ENCODE measurements at regions not wholly inside any gene's neighbourhood (a gene's known extent, or its start where the extent isn't known, plus 50 kb on each side); places are given as distances from the start of the nearest gene placed in this dataset.

DNA sequence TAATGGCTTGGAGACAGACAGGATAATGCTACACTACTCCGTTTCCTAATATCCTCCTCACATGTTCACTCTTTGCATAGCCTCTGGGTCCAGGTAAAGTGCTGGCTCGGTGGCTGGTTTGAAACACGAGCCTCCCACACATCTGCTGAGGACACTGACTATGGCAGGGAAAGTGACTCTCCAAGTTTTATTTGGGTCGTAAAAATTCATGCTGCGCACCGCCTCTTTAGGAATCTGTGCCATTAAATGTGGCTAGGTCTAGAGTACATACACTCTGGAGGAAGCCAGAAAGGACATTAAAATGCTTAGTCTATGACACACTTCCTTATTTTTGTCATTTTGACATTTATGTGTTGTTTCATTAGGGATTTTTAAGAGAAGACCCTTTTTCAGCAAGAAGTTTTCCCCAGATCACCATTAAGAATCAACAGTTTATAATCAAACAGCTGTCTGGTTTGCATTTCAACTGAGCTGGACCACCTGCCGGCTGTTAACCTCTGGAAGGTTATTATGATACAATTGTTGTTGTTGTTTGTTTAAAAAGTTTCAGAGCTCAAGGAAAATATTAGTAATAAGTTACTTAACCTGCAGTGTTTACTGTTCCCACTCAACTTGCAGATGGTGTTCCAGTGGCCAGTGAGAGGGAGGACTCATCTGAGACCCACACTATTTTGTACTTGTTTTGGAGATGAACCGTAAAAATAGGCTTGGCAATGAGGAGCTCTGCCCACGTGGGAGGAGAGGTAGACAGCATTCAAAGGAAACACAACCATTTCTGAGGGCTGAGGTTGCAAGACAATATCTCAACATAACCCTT, 443.3 kb upstream of the MEIS1 start:
- Mint-ChIP-seq H3K36me3 (ENCODE audit: insufficient read depth) (no peaks in the 10 kb centered on the region), H3K4me1 (ENCODE audit: low read depth) (peaks cover 5% of the 10 kb centered on the region), H3K9me3 (ENCODE audit: low read depth) (peaks cover 7% of the 10 kb centered on the region), H3K4me3 (ENCODE audit: low read depth) (no peak overlapping the region), H3K27ac (no peak overlapping the region), H3K27me3 (no peaks in the 10 kb centered on the region)
- TF ChIP-seq, protein P1, sequence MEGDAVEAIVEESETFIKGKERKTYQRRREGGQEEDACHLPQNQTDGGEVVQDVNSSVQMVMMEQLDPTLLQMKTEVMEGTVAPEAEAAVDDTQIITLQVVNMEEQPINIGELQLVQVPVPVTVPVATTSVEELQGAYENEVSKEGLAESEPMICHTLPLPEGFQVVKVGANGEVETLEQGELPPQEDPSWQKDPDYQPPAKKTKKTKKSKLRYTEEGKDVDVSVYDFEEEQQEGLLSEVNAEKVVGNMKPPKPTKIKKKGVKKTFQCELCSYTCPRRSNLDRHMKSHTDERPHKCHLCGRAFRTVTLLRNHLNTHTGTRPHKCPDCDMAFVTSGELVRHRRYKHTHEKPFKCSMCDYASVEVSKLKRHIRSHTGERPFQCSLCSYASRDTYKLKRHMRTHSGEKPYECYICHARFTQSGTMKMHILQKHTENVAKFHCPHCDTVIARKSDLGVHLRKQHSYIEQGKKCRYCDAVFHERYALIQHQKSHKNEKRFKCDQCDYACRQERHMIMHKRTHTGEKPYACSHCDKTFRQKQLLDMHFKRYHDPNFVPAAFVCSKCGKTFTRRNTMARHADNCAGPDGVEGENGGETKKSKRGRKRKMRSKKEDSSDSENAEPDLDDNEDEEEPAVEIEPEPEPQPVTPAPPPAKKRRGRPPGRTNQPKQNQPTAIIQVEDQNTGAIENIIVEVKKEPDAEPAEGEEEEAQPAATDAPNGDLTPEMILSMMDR (IDR thresholded peaks at IDR 0.05; ENCODE audit: unreplicated experiment), result no peak
- DNase-seq (ENCODE audit: low spot score, unreplicated experiment), result no peak

DNA sequence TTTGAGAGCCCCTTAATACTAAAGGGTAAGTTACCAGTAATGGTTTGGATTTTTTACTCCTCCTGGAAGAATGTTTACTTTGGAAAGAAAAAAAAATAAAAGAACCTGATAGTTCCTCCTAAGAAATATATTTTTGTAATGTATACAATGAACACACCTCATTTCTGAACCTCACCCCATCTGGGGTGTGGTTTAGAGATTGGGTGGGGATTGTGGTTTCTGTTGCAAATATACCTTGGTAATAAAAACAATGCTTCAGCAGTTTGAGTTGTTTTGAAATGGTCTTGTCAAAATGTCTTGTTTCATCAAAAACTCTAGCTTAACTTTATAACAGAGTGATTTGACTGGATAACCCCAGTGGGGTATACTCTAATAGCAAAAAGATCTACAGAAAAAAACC, 448.9 kb upstream of the MEIS1 start:
- H3K4me3 Mint-ChIP-seq (ENCODE audit: low read depth), result no peak overlapping the region
- no peak overlapping the region for H3K27ac Mint-ChIP-seq
- H3K27me3 Mint-ChIP-seq, result no peaks in the 10 kb centered on the region
- TF ChIP-seq, protein P1 (IDR thresholded peaks at IDR 0.05; ENCODE audit: unreplicated experiment), result no peak
- no peaks in the 10 kb centered on the region for H3K4me1 Mint-ChIP-seq (ENCODE audit: low read depth)
- no peaks in the 10 kb centered on the region for H3K36me3 Mint-ChIP-seq (ENCODE audit: insufficient read depth)
- H3K9me3 Mint-ChIP-seq (ENCODE audit: low read depth), result peaks cover 13% of the 10 kb centered on the region
- no peak for DNase-seq (ENCODE audit: low spot score, unreplicated experiment)

DNA sequence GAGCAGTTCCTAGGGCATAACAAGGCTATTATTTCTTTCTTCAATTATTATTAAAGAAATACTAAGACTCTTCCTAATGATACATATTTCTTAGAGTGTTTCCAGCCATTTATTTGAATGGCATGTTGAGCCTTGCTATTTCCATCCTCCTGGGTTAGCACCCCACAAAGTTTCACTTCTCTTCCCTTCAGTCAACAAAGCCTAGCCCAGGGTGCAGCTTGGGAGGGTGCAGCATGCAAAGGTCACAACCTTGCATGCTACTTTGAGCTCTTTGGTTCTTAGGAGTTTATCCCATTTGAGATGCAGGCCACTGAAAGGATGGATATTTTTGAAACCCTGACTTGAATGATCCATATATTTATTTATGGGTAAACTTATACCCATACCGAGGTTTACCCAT, 454.4 kb upstream of the MEIS1 start:
- TF ChIP-seq, protein P1 (IDR thresholded peaks at IDR 0.05; ENCODE audit: unreplicated experiment), result no peak
- Mint-ChIP-seq H3K9me3 (ENCODE audit: low read depth) (peaks cover 8% of the 10 kb centered on the region), H3K27ac (no peak overlapping the region), H3K4me3 (ENCODE audit: low read depth) (no peak overlapping the region), H3K27me3 (no peaks in the 10 kb centered on the region), H3K36me3 (ENCODE audit: insufficient read depth) (no peaks in the 10 kb centered on the region), H3K4me1 (ENCODE audit: low read depth) (no peaks in the 10 kb centered on the region)
- DNase-seq (ENCODE audit: low spot score, unreplicated experiment), result no peak

DNA sequence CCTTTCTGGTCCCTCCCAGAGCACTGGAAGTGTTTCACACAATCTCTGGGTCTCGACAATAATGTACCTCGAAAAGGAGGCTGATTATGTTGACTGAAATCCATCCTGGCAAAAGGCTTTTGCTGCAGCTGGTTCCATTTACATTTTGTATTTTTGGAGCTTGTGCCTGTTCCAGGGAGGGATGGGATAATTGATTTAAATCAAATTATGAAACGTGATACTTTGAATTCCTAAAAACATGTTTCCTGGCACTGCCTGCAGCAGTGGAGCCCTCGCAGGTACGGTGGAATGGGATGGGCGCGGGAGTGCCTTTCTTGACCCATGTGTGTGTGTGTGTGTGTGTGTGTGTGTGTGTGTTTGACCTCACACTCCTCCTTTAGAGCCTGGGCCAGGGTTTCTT, 455.5 kb upstream of the MEIS1 start:
- no peaks in the 10 kb centered on the region for H3K27me3 Mint-ChIP-seq
- no peak overlapping the region for H3K4me3 Mint-ChIP-seq (ENCODE audit: low read depth)
- TF ChIP-seq, protein P1 (IDR thresholded peaks at IDR 0.05; ENCODE audit: unreplicated experiment), result no peak
- no peaks in the 10 kb centered on the region for H3K4me1 Mint-ChIP-seq (ENCODE audit: low read depth)
- peaks cover 8% of the 10 kb centered on the region for H3K9me3 Mint-ChIP-seq (ENCODE audit: low read depth)
- no peaks in the 10 kb centered on the region for H3K36me3 Mint-ChIP-seq (ENCODE audit: insufficient read depth)
- DNase-seq (ENCODE audit: low spot score, unreplicated experiment), result no peak
- H3K27ac Mint-ChIP-seq, result no peak overlapping the region

DNA sequence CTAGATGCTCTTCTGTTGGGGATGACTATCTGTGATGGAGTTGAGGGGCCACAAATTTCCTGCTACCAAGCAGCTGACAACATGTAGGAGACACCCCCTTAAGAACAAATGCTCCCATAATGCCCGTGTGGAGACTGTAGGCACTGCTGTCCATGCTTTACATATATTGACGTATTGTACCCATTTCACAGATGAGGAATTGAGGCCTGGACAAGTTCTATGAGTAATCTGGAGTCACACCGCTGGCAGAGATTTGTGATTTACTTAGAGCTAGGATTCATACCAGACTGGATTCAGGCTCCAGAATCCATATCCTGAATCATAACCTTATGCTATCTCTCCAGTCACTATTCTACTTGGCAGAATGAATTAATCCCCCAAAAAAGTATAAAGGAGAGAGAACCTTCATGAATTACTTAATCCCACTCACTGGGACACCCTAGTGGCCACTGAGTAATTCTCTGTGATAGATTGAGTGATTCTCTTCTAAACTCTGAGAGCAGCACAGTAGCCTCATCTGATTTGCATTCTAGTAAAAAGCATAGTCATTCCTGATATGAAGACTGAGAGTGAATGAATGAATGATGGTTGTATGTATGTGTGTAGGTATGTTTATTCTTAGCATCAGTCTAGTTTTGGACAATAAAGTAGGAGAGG, 460.7 kb upstream of the MEIS1 start:
- peaks cover 4% of the 10 kb centered on the region for H3K9me3 Mint-ChIP-seq (ENCODE audit: low read depth)
- no peak for DNase-seq (ENCODE audit: low spot score, unreplicated experiment)
- peaks cover under 1% of the 10 kb centered on the region for H3K36me3 Mint-ChIP-seq (ENCODE audit: insufficient read depth)
- peaks cover 13% of the 10 kb centered on the region for H3K4me1 Mint-ChIP-seq (ENCODE audit: low read depth)
- no peak overlapping the region for H3K4me3 Mint-ChIP-seq (ENCODE audit: low read depth)
- no peak overlapping the region for H3K27ac Mint-ChIP-seq
- H3K27me3 Mint-ChIP-seq, result no peaks in the 10 kb centered on the region
- TF ChIP-seq, protein P1 (IDR thresholded peaks at IDR 0.05; ENCODE audit: unreplicated experiment), result peak; percentile 22
